ENCODE measurements at regions not wholly inside any gene's neighbourhood (a gene's known extent, or its start where the extent isn't known, plus 50 kb on each side); places are given as distances from the start of the nearest gene placed in this dataset.

DNA sequence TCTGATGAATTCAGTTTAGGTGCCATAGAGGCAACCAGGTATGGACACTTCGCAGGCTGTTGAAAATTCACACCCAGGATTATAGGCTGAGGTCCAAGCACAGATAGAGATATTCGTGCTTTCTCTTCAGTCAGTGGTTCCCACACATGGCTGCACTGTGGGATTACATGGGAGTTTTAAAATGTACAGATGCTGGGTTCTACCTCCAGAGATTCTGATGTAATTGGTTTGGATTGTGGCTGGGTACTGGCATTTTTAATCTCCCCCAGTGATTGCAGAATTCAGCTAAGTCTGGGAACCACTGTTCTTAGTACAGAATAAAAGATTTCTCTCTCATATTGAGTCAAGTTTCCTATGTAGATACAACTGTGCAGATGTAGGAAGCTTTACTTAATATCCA lies 91.6 kb downstream of the FOXB1 start:
- FAIRE-seq, result no peak

GRCh38 chr15:60096157-60096556 lies 92.0 kb downstream of the FOXB1 start:
- no peak for FAIRE-seq

DNA sequence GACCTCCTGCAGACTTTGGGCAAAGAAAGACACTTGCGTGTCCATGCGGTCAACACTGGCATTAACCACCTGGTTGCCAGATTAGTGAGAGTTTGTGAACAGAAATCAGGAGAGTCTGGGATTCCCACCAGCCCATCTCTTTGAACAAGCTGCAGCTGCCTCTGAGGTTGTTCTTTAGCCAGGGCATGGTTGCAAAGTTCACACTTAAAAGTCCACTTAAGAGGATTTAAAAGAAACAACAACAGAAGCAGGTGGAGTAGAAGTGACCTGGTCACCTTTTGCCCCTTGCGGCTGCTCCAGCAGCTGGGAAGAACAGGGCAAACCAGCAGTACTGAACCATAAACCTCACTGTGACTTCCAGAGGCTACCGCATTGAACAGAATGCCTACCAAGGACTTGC lies 97.3 kb downstream of the FOXB1 start:
- FAIRE-seq, result no peak

- no peak for FAIRE-seq
Observed at GRCh38 chr15:60102748-60103147, 98.6 kb downstream of the FOXB1 start.

- no peak for FAIRE-seq
Observed at GRCh38 chr15:60110909-60111308, 106.8 kb downstream of the FOXB1 start.

DNA sequence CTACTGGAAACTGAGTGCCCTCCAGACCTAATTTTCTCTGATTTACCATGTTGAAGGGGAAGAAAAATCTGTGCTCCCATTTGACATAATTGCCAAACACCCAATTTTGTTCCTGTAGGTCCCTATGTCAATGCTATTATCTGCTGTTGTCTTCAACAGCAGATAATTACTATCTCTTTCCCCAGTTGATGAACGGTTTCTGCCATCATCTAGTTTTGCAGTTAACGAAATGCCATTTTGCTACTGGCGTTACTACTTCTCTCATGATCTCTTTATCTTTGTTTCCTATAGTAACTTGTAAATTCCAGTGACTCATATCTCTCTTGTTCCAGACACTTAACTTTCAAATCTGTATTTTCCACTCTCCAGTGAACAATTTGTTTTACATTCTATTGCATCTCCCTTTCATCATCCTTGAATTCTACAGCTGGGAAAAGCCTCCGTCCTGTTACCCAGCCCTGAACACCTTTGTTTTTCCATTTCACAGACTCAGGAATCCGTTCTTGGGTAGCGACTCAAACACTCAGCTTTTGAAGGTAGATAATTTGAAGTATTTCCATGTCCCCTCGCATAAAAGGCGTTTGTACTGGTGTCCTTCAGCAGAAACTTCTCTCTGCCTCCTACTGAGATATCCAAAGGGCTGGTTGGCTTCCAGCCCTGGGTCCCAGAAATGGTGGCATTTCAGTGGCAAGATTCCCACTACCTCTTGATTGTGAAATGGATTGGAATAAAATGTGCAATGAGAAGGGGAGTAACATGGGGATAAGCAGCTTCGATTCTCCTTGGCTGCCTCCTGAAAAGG lies 111.7 kb downstream of the FOXB1 start:
- FAIRE-seq, result no peak

GRCh38 chr15:60116456-60117089 lies 112.5 kb downstream of the FOXB1 start:
- no peak for FAIRE-seq

DNA sequence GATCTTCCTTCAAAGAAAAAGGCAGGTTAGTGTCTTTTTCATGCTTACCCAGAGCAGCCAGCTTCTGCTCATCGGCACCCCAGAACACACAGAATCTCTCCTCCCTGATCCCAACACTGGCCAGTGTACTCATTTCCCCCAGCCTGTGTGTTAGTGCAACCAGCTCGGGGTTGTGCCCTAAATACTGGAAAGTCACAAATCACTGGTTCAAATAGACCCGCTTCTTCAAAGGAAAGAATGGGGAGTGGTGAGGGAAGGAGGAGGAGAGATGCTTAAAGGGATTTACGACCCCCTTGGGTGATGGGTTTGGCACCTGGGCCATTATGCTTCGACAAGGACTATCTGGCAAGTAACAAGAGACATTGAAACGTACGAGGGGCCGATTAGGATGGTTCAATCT lies 114.0 kb downstream of the FOXB1 start:
- no peak for FAIRE-seq

- FAIRE-seq, result no peak
Observed at GRCh38 chr15:60118626-60119025, 114.5 kb downstream of the FOXB1 start.

DNA sequence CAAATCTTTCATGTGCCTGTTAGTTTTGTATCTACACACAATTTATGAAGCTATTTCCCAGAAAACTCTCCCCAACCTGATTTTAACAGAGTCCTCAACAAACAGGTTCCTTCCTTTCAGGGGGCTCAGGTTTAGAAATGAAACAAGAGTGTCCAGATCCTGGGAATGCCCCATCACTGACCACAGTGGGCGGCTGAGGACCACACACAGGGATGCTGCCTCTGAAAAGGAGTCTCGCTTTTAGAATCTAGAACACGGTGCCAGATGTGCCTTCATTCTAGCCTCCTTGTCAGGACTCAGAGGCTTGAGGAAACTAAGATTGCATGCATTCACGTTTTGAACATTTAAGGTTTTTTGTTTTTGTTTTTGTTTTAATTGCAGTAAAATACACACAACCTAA lies 115.0 kb downstream of the FOXB1 start:
- no peak for FAIRE-seq

DNA sequence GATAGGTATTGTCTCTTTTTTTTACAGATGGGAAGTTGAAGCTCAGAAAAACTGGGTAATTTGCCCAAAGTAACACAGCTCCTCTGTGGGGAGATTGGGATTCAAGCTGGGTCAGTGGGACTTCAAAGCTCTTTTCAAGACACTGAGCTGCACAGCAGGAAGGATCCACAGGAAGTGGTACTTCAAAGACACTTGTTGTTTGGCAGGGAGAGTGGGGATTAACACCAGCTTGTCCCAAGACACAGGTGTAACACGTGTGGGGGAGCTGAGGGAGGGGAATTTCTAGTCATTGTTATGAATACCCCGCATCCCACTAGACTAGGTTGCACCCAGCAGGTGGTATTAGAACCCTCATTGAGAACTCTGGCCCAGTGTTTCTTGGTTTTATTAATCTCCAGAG lies 116.0 kb downstream of the FOXB1 start:
- no peak for FAIRE-seq

- FAIRE-seq, result no peak
Observed at GRCh38 chr15:60121845-60122244, 117.7 kb downstream of the FOXB1 start.

- no peak for FAIRE-seq
Observed at GRCh38 chr15:60122691-60123090, 118.6 kb downstream of the FOXB1 start.

- no peak for FAIRE-seq
Observed at GRCh38 chr15:60124460-60125070, 120.5 kb downstream of the FOXB1 start.

DNA sequence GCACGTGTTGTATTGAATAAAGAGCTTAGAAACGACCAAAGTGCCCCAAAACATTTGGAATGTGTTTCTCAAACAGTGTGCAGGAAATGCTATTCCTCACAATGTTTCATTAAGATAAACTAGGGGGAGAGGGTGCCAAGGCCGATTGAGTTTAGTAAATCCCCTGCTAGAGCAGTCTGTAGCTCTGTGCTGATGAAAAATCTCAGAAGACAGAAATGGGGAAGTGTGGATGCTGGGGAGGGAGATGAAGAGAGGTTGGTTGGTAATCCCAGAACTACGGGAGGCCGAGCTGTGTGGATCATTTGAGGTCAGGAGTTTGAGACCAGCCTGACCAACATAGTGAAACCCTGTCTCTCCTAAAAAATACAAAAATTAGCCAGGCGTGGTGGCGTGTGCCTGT lies 121.2 kb downstream of the FOXB1 start:
- no peak for FAIRE-seq

DNA sequence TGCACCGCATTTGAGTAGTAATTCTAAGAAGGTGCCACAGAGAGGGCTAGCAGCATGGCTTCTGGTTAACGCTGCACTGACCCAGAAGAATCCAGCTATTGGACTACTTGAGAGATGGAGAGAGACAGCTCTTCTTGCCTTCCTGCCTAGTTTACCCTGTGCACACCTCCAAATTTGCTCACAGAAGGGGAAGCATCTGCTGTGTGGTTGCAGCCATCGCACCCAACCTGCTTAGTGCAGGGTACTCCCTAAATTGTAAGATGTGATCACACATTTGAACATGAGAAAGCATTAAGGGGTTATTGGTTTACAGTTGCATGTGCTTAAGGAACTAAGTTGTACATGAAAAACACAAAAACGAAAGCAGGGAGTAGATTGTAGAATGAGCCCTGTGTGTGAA lies 122.1 kb downstream of the FOXB1 start:
- FAIRE-seq, result no peak

DNA sequence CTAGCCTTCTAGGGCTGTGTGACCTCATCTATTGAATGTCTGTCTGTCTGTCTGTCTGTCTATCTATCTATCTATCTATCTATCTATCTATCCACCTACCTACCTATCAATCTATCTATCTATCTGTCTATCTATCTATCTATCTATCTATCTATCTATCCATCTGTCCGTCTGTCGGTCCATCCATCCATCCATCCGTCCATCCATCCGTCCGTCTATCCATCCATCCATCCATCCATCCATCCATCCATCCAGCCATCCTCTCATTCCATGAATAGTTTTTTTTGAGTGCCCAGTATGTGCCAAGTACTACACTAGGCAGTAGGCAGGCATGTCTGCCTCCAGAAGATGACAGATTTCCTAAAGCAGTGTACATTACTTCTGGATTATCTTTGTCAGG lies 122.5 kb downstream of the FOXB1 start:
- no peak for FAIRE-seq

GRCh38 chr15:60128000-60128376 lies 123.9 kb downstream of the FOXB1 start:
- no peak for FAIRE-seq

GRCh38 chr15:60128710-60129109 lies 124.6 kb downstream of the FOXB1 start:
- FAIRE-seq, result no peak

- no peak for FAIRE-seq
Observed at GRCh38 chr15:60130398-60130797, 126.3 kb downstream of the FOXB1 start.

GRCh38 chr15:60130821-60131220 lies 126.7 kb downstream of the FOXB1 start:
- no peak for FAIRE-seq

DNA sequence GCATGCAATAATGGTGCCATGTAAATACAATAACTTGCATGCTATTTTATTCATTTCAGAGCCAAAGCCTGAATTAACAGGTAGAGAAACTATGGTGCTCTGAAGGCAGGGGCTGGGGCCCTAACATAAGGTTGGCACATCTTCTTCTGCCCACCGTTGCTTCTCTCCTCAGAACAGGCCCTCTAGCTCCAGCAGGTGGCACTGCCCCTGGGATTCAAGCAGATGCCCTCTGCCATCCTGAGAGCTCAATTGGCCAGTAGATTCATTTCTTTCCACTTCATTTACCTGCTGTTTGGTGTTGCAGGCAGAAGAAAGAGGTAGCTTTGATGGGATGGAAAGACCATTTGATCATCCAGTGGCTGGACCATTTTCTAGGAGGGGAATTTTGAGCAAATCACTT lies 130.5 kb downstream of the FOXB1 start:
- FAIRE-seq, result no peak

- no peak for FAIRE-seq
Observed at GRCh38 chr15:60135961-60136360, 131.8 kb downstream of the FOXB1 start.

- no peak for FAIRE-seq
Observed at GRCh38 chr15:60137711-60138396, 133.7 kb downstream of the FOXB1 start.

Measured in endometrium (tissue), 2 donors.